ENCODE measurements at regions not wholly inside any gene's neighbourhood (a gene's known extent, or its start where the extent isn't known, plus 50 kb on each side); places are given as distances from the start of the nearest gene placed in this dataset.

DNA sequence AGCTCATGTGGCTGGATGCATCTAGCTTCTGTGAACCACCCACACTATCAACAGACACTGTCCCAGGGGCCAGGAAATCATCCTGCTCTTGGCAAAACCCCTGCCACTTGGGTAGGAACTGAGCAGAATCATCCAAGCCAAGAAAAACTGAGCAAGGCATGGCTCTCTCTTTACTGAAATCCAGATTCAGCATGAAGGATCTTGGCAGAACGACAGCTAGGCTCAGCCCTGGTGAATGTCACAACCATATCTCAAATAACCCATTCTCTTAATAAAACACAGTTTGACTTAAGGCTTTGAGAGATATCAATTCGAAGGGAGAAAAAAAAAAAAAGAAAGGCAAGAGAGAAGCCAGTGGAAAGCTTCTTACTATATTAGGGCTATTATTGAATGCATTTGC is 72.2 kb downstream of the MAF start:
- TF ChIP-seq CTCF (IDR thresholded peaks at IDR 0.05 in 2 of 3, conservative IDR thresholded peaks at IDR 0.05 in 1 of 3; ENCODE audit: borderline replicate concordance in 1 of 3, insufficient read depth in 1 of 3, low read depth in 2 of 3, low read length in 2 of 3) (no peak), POLR2AphosphoS5 (IDR thresholded peaks at IDR 0.05; ENCODE audit: low read depth, low read length) (no peak), SIN3A (IDR thresholded peaks at IDR 0.05; ENCODE audit: low read depth) (no peak), MAX (IDR thresholded peaks at IDR 0.05) (no peak), EZH2 (IDR thresholded peaks at IDR 0.05) (no peak), FOSL1 (IDR thresholded peaks at IDR 0.05; ENCODE audit: low read depth) (no peak), SP1 (IDR thresholded peaks at IDR 0.05; ENCODE audit: low read depth) (no peak), EGR1 (IDR thresholded peaks at IDR 0.05; ENCODE audit: low read depth) (no peak)
